Fibroblast of the aortic adventitia (primary cell): ENCODE measurements at regions not wholly inside any gene's neighbourhood (a gene's known extent, or its start where the extent isn't known, plus 50 kb on each side); places are given as distances from the start of the nearest gene placed in this dataset.

Source experiments
- DNase-seq: peaks from one replicate; pipeline ENCODE4 v3.0.0-alpha.2; 2010; ENCODE audit warnings: low read depth
- H3K4me3 ChIP-seq: 2 replicates; pipeline ENCODE4 v1.5.1; 2011; ENCODE audit warnings: low read depth, mild to moderate bottlenecking, control low read depth, low read length, moderate library complexity
- CTCF ChIP-seq: IDR thresholded peaks from 2 replicates; pipeline ENCODE4 v1.5.1; 2011; ENCODE audit warnings: mild to moderate bottlenecking, low read length, control low read depth, inconsistent platforms; ENCODE audit not compliant: insufficient read depth

- TF ChIP-seq CTCF, result no peak
- peak; percentile 27 for DNase-seq
Observed at GRCh38 chrX:20388594-20388993, 121.9 kb upstream of the RPS6KA3 start.

GRCh38 chrX:20383477-20383876 lies 116.8 kb upstream of the RPS6KA3 start:
- TF ChIP-seq CTCF, result no peak
- DNase-seq, result no peak
- no peak overlapping the region for H3K4me3 ChIP-seq

More at GRCh38 chrX:20388594-20388993, 121.9 kb upstream of the RPS6KA3 start:
- H3K4me3 ChIP-seq, result no peak overlapping the region

GRCh38 chrX:20382518-20383297 lies 116.0 kb upstream of the RPS6KA3 start:
- DNase-seq, result no peak
- no peak overlapping the region for H3K4me3 ChIP-seq
- TF ChIP-seq CTCF, result no peak

- no peak for TF ChIP-seq CTCF
- H3K4me3 ChIP-seq, result no peak overlapping the region
- DNase-seq, result no peak
Observed at GRCh38 chrX:20382082-20382481, 115.4 kb upstream of the RPS6KA3 start.

GRCh38 chrX:20378233-20378920 lies 111.7 kb upstream of the RPS6KA3 start:
- no peak for TF ChIP-seq CTCF
- no peak overlapping the region for H3K4me3 ChIP-seq
- DNase-seq, result no peak

- no peak for TF ChIP-seq CTCF
- DNase-seq, result peak; percentile 15
- H3K4me3 ChIP-seq, result no peak overlapping the region
Observed at GRCh38 chrX:20374900-20375438, 108.3 kb upstream of the RPS6KA3 start.
